Gastroesophageal sphincter (tissue), 4 donors: ENCODE measurements at regions not wholly inside any gene's neighbourhood (a gene's known extent, or its start where the extent isn't known, plus 50 kb on each side); places are given as distances from the start of the nearest gene placed in this dataset.

Source experiments
- ATAC-seq: fragments of 150-250 bp; one replicate; pipeline ENCODE4 v1.9.1; 2016; ENCODE audit warnings: mild to moderate bottlenecking, moderate library complexity
- H3K27ac ChIP-seq, 4 donors: fragments of 200-600 bp; sonication (generic) in 3 of 4; 1 replicate in 3 of 4; 2 replicates in 1 of 4; pipeline ENCODE4 v1.5.1; 2016 to 2019
- H3K27me3 ChIP-seq: fragments of 200-600 bp; sonication (generic); one replicate; pipeline ENCODE4 v1.5.1; 2019
- H3K36me3 ChIP-seq, 2 donors: fragments of 200-600 bp; sonication (generic); one replicate each; pipeline ENCODE4 v1.5.1; 2019; ENCODE audit warnings: control low read depth in 1 of 2
- H3K4me1 ChIP-seq, 3 donors: fragments of 200-600 bp; sonication (generic); 1 replicate in 2 of 3; 2 replicates in 1 of 3; pipeline ENCODE4 v1.5.1; 2016 to 2019; ENCODE audit warnings: control low read depth in 2 of 3
- H3K4me3 ChIP-seq, 2 donors: fragments of 200-600 bp; sonication (generic); one replicate each; pipeline ENCODE4 v1.5.1; 2019; ENCODE audit warnings: mild to moderate bottlenecking in 1 of 2, moderate library complexity in 1 of 2
- H3K9me3 ChIP-seq, 3 donors: fragments of 200-600 bp; sonication (generic); one replicate each; pipeline ENCODE4 v1.5.1; 2017 to 2019; ENCODE audit warnings: control low read depth in 2 of 3
- EP300 ChIP-seq: sonication (generic); formaldehyde crosslinking; IDR thresholded peaks from one replicate; pipeline ENCODE4 v1.6.1; 2017; ENCODE audit warnings: antibody characterized with exemption, mild to moderate bottlenecking
- POLR2A ChIP-seq, 2 donors: fragments of 450-650 bp; IDR thresholded peaks; one replicate each; pipeline ENCODE4 v1.6.1; 2017; ENCODE audit warnings: antibody characterized with exemption in 2 of 2, mild to moderate bottlenecking in 2 of 2, moderate library complexity in 1 of 2
- POLR2AphosphoS5 ChIP-seq: sonication (generic); formaldehyde crosslinking; IDR thresholded peaks from one replicate; pipeline ENCODE4 v1.6.1; 2017; ENCODE audit warnings: antibody characterized with exemption
- WGBS, 2 donors: methylation state at CpG; one replicate each; pipeline ENCODE4 v1.1.5; 2018; ENCODE audit warnings: low coverage in 1 of 2; 5-methylcytosine and 5-hydroxymethylcytosine counted together
- TF ChIP-seq, protein P1 (sequence below), 4 experiments: fragments of 200-600 bp in 2 of 4; fragments of 450-650 bp in 2 of 4; sonication (generic) in 1 of 4; IDR thresholded peaks; one replicate each; pipeline ENCODE4 v1.5.1; 2017 to 2019; ENCODE audit warnings: antibody characterized with exemption in 4 of 4, mild to moderate bottlenecking in 2 of 4, moderate library complexity in 2 of 4

DNA sequence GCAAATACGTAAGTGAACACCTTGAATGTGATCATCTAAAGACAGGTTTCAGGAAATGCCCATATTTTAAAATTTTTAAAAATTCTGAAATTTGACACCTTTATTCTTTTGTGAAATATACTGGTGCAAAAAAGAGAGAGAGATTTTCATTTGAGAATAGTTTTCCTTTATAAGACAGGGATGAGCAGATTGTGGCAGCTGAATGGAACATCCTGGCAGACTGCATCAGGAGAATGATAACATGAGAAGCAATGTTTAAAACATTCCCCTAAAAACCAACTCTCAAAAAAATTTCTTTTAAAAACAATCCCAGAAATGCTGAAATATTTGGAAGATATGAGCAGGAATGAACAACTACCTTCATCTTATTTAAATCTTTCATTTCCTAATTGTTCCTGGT, 744.8 kb upstream of the ID2 start:
- Histone ChIP-seq H3K4me1 (no peaks in the 10 kb centered on the region), H3K9me3 (no peaks in the 10 kb centered on the region), H3K27ac (no peak overlapping the region), H3K36me3 (no peaks in the 10 kb centered on the region), H3K27me3 (no peaks in the 10 kb centered on the region), H3K4me3 (no peak overlapping the region)
- ATAC-seq = no peak
- TF ChIP-seq EP300 = no peak
- TF ChIP-seq POLR2A (IDR thresholded peaks at IDR 0.05) = no peak
- TF ChIP-seq, protein P1, sequence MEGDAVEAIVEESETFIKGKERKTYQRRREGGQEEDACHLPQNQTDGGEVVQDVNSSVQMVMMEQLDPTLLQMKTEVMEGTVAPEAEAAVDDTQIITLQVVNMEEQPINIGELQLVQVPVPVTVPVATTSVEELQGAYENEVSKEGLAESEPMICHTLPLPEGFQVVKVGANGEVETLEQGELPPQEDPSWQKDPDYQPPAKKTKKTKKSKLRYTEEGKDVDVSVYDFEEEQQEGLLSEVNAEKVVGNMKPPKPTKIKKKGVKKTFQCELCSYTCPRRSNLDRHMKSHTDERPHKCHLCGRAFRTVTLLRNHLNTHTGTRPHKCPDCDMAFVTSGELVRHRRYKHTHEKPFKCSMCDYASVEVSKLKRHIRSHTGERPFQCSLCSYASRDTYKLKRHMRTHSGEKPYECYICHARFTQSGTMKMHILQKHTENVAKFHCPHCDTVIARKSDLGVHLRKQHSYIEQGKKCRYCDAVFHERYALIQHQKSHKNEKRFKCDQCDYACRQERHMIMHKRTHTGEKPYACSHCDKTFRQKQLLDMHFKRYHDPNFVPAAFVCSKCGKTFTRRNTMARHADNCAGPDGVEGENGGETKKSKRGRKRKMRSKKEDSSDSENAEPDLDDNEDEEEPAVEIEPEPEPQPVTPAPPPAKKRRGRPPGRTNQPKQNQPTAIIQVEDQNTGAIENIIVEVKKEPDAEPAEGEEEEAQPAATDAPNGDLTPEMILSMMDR (IDR thresholded peaks at IDR 0.05) = no peak
- TF ChIP-seq POLR2AphosphoS5 = no peak
- WGBS, 2 donors = 100% methylated on average over 1 of the region's 1 CpG; no CpG with 5 or more reads in 1 of the 2 donors

DNA sequence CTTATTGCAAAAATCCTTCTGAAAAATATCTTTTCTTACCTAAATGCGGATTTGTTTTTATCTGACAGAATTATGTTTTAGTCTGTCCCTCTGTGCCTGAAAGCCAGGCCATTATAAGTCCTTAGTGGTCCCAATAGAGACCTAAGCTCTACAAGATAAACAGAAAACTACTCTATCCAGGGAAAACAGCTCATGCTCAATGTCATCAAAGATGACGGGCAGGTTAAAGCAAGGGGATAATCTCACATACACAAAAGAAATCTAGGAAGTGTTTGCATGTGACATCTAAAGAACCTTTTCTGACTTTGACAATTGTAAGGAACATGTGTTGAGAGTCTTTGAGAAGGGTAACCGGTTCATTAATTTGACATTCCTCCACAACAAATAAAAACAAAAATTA, 741.1 kb upstream of the ID2 start:
- Histone ChIP-seq H3K4me3 (no peak overlapping the region), H3K27me3 (no peaks in the 10 kb centered on the region), H3K36me3 (no peaks in the 10 kb centered on the region), H3K27ac (no peak overlapping the region), H3K9me3 (no peaks in the 10 kb centered on the region), H3K4me1 (no peaks in the 10 kb centered on the region)
- no peak for TF ChIP-seq POLR2AphosphoS5
- TF ChIP-seq, protein P1 (IDR thresholded peaks at IDR 0.05) = no peak
- no peak for TF ChIP-seq EP300
- no peak for TF ChIP-seq POLR2A (IDR thresholded peaks at IDR 0.05)
- WGBS, 2 donors = 84 to 97% methylated on average over 3 of the region's 3 CpGs
- ATAC-seq = no peak

- 75 to 87% methylated on average over 4 of the region's 8 CpGs for WGBS, 2 donors
- TF ChIP-seq POLR2AphosphoS5 (no peak), POLR2A (IDR thresholded peaks at IDR 0.05) (no peak), EP300 (no peak)
- TF ChIP-seq, protein P1 (IDR thresholded peaks at IDR 0.05) = no peak
- Histone ChIP-seq H3K9me3 (no peaks in the 10 kb centered on the region), H3K4me3 (no peak overlapping the region), H3K27ac (no peak overlapping the region), H3K36me3 (no peaks in the 10 kb centered on the region), H3K27me3 (no peaks in the 10 kb centered on the region), H3K4me1 (no peaks in the 10 kb centered on the region)
- ATAC-seq = no peak
Measured at GRCh38 chr2:7943446-7943845, 738.4 kb upstream of the ID2 start.

GRCh38 chr2:7945026-7945425, 736.8 kb upstream of the ID2 start:
- Histone ChIP-seq H3K27me3 (no peaks in the 10 kb centered on the region), H3K36me3 (no peaks in the 10 kb centered on the region), H3K4me3 (no peak overlapping the region), H3K9me3 (no peaks in the 10 kb centered on the region), H3K27ac (no peak overlapping the region), H3K4me1 (no peaks in the 10 kb centered on the region)
- TF ChIP-seq, protein P1 (IDR thresholded peaks at IDR 0.05) = no peak
- no peak for TF ChIP-seq POLR2A (IDR thresholded peaks at IDR 0.05)
- TF ChIP-seq POLR2AphosphoS5 = no peak
- no peak for TF ChIP-seq EP300
- WGBS, 2 donors = 100% methylated on average over 1 of the region's 1 CpG
- ATAC-seq = no peak

DNA sequence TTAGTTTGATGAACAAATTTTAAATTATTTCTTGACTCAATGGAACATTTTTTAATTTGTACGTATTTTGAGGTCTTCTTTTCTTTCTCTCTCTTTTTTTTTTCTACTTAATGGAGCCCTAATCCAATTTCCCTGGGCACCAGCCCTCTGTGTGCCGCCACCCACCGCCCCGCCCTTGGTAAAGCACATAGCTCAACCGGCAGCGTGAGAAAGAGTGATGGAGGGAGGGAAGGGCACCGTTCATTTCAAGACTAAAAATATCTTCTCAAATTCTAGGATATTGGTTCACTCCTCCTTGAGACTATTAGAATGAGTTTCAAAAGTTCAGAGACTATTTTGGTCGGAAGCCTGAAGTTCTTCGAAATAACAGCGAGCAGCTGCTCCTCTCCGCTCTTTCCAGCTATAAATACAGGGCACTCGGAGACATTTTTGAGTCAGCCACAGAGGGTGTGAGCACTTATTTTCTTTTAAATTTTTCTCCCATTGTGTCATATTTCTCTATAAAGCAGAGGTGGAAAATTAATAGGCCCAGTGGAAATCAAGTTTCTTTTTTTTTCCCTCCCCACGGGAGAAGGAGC, 731.7 kb upstream of the ID2 start:
- H3K9me3 ChIP-seq = no peaks in the 10 kb centered on the region
- H3K4me1 ChIP-seq = no peaks in the 10 kb centered on the region
- no peak overlapping the region for H3K4me3 ChIP-seq
- no peak for ATAC-seq
- no peaks in the 10 kb centered on the region for H3K36me3 ChIP-seq
- TF ChIP-seq EP300 (no peak), POLR2A (IDR thresholded peaks at IDR 0.05) (no peak)
- TF ChIP-seq, protein P1 (IDR thresholded peaks at IDR 0.05) = no peak
- H3K27me3 ChIP-seq = no peaks in the 10 kb centered on the region
- no peak overlapping the region for H3K27ac ChIP-seq
- WGBS, 2 donors = 47 to 59% methylated on average over 7 to 10 of the region's 13 CpGs
